ENCODE measurements at regions not wholly inside any gene's neighbourhood (a gene's known extent, or its start where the extent isn't known, plus 50 kb on each side); places are given as distances from the start of the nearest gene placed in this dataset.

- no peak for TF ChIP-seq POLR2AphosphoS5 (IDR thresholded peaks at IDR 0.05)
- TF ChIP-seq CTCF (IDR thresholded peaks at IDR 0.05): no peak
- TF ChIP-seq EP300 (IDR thresholded peaks at IDR 0.05): no peak
- TF ChIP-seq POLR2A (IDR thresholded peaks at IDR 0.05): no peak
- Histone ChIP-seq H3K4me3 (no peak overlapping the region), H3K36me3 (no peaks in the 10 kb centered on the region), H3K27ac (no peak overlapping the region), H3K27me3 (peaks cover 0 to 3% (median 0%) of the 10 kb centered on the region in 4 donors), H3K9me3 (no peaks in the 10 kb centered on the region), H3K4me1 (peaks cover 0 to 7% (median 2%) of the 10 kb centered on the region in 4 donors)
- WGBS, 2 donors: 69 to 73% methylated on average over 14 to 28 of the region's 28 CpGs
- ATAC-seq (ENCODE audit: low FRiP score in 2 of 2) (peak in 1 of 2 donors; percentile 39), DNase-seq (peak in 1 of 2 donors; percentile 32)
These were observed 58.2 kb upstream of the RXRA start for GRCh38 chr9:134267881-134268724.

GRCh38 chr9:134268747-134269146 is 57.5 kb upstream of the RXRA start:
- peaks cover 0 to 7% (median 2%) of the 10 kb centered on the region in 4 donors for H3K4me1 ChIP-seq
- H3K9me3 ChIP-seq: no peaks in the 10 kb centered on the region
- 78 to 89% methylated on average over 5 to 6 of the region's 6 CpGs for WGBS, 2 donors
- peaks cover 0 to 3% (median 0%) of the 10 kb centered on the region in 4 donors for H3K27me3 ChIP-seq
- ATAC-seq (ENCODE audit: low FRiP score in 2 of 2) (no peak), DNase-seq (no peak)
- no peak overlapping the region for H3K27ac ChIP-seq
- no peak overlapping the region for H3K4me3 ChIP-seq
- no peak for TF ChIP-seq EP300 (IDR thresholded peaks at IDR 0.05)
- no peak for TF ChIP-seq POLR2AphosphoS5 (IDR thresholded peaks at IDR 0.05)
- no peak for TF ChIP-seq POLR2A (IDR thresholded peaks at IDR 0.05)
- no peak for TF ChIP-seq CTCF (IDR thresholded peaks at IDR 0.05)
- no peaks in the 10 kb centered on the region for H3K36me3 ChIP-seq

GRCh38 chr9:134271338-134272301 is 54.6 kb upstream of the RXRA start:
- ATAC-seq (ENCODE audit: low FRiP score in 2 of 2): no peak
- DNase-seq: no peak
- no peaks in the 10 kb centered on the region for H3K36me3 ChIP-seq
- WGBS, 2 donors: 65 to 73% methylated on average over 19 to 24 of the region's 24 CpGs
- TF ChIP-seq POLR2A (IDR thresholded peaks at IDR 0.05): no peak
- no peak for TF ChIP-seq POLR2AphosphoS5 (IDR thresholded peaks at IDR 0.05)
- no peak for TF ChIP-seq EP300 (IDR thresholded peaks at IDR 0.05)
- TF ChIP-seq CTCF (IDR thresholded peaks at IDR 0.05): no peak
- H3K27me3 ChIP-seq: no peaks in the 10 kb centered on the region
- no peak overlapping the region for H3K4me3 ChIP-seq
- no peaks in the 10 kb centered on the region for H3K9me3 ChIP-seq
- peaks cover 0 to 8% (median 2%) of the 10 kb centered on the region in 4 donors for H3K4me1 ChIP-seq
- H3K27ac ChIP-seq: no peak overlapping the region

GRCh38 chr9:134272302-134273023 is 53.8 kb upstream of the RXRA start:
- Histone ChIP-seq H3K27ac (no peak overlapping the region), H3K9me3 (no peaks in the 10 kb centered on the region), H3K4me1 (peaks cover 0 to 12% (median 2%) of the 10 kb centered on the region in 4 donors), H3K36me3 (no peaks in the 10 kb centered on the region), H3K27me3 (no peaks in the 10 kb centered on the region), H3K4me3 (no peak overlapping the region)
- 72 to 76% methylated on average over 11 to 21 of the region's 21 CpGs for WGBS, 2 donors
- DNase-seq (peak in 1 of 2 donors; percentile 66), ATAC-seq (ENCODE audit: low FRiP score in 2 of 2) (no peak)
- no peak for TF ChIP-seq POLR2A (IDR thresholded peaks at IDR 0.05)
- no peak for TF ChIP-seq CTCF (IDR thresholded peaks at IDR 0.05)
- TF ChIP-seq POLR2AphosphoS5 (IDR thresholded peaks at IDR 0.05): no peak
- no peak for TF ChIP-seq EP300 (IDR thresholded peaks at IDR 0.05)
